ENCODE measurements at regions not wholly inside any gene's neighbourhood (a gene's known extent, or its start where the extent isn't known, plus 50 kb on each side); places are given as distances from the start of the nearest gene placed in this dataset.

GRCh38 chr2:114061566-114062098 is 171.7 kb downstream of the ACTR3 start:
- DNase-seq (ENCODE audit: extremely low read depth in 1 of 11, low read depth in 9 of 11, low spot score in 4 of 11) = no peak

- DNase-seq (ENCODE audit: extremely low read depth in 1 of 11, low read depth in 9 of 11, low spot score in 4 of 11) = no peak
Measured at GRCh38 chr2:114063346-114063745, 173.5 kb downstream of the ACTR3 start.

- no peak for DNase-seq (ENCODE audit: extremely low read depth in 1 of 11, low read depth in 9 of 11, low spot score in 4 of 11)
Measured at GRCh38 chr2:114065731-114066130, 175.8 kb downstream of the ACTR3 start.

GRCh38 chr2:114066186-114066747 is 176.4 kb downstream of the ACTR3 start:
- DNase-seq (ENCODE audit: extremely low read depth in 1 of 11, low read depth in 9 of 11, low spot score in 4 of 11) = no peak

DNA sequence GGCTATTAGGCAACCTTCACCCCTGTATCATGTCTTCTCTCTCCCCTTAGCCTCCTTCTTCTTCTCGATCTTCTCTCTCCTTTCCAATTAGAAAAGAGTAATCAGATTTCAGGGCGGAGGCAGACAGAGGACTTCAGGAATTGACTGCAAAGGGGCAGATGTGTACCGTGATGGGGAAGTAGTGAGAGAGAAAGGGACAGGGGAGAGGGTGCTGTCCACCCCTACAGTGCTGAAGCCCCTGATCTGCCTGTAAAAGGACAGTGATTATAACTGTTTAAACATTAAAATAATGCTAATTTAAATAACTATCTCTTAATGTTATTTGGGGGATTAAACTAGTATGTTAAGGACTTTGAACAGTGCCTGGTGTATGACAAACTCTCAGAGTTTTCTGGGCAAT is 178.5 kb downstream of the ACTR3 start:
- DNase-seq (ENCODE audit: extremely low read depth in 1 of 11, low read depth in 9 of 11, low spot score in 4 of 11) = peak; percentile 6 to 25 (median 15)

- no peak for DNase-seq (ENCODE audit: extremely low read depth in 1 of 11, low read depth in 9 of 11, low spot score in 4 of 11)
Measured at GRCh38 chr2:114076961-114077360, 187.1 kb downstream of the ACTR3 start.

- DNase-seq (ENCODE audit: extremely low read depth in 1 of 11, low read depth in 9 of 11, low spot score in 4 of 11) = no peak
Measured at GRCh38 chr2:114079366-114080004, 189.6 kb downstream of the ACTR3 start.

- DNase-seq (ENCODE audit: extremely low read depth in 1 of 11, low read depth in 9 of 11, low spot score in 4 of 11) = no peak
Measured at GRCh38 chr2:114082731-114083433, 193.0 kb downstream of the ACTR3 start.

DNA sequence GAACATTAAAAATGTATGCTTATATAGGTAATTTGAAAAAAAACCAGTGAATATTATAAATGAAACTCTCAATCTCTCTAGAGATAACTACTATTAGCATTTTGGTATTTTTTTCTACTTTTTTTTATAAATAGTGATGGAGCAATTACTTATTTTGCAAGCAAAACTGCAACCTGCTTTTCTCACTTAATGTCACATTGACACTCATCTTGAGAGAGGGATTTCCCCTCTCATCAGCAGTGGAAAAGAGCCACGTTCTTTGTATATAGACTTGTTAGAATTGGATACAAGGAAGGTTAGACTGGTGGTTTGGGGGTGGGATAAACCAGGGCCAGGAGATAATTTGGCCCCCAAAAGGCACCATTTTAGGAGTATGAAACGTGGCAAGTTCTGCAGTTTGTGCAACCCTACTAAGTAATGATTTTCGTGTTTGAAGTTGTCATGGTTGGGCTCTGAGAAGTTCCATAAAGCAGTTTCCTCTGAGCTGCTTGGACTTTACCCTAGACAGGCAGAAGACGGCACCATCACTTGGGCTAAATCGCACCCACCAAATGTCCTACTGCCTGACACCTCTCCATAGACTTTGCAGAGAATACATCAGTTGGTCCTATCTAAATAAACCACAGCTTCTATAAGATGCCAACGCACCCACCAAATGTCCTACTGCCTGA is 194.0 kb downstream of the ACTR3 start:
- no peak for DNase-seq (ENCODE audit: extremely low read depth in 1 of 11, low read depth in 9 of 11, low spot score in 4 of 11)

DNA sequence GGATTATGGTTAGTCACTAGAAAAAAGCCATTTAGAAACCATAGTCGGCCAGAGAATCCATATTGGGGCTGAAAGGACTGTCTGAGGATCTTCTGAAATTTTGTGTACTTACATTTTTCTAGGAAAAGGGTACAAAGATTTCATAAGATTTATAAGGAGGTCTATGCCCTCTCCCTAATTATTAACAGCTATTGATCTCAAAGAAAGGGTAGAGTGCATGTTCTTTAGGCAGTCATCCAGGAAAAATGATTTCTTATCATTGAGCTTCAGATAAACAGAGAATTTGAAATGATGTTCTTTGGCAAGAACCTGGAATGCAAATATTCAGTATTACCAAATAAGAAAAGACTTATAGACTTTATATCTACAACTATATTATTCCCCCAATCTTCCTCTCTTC is 195.3 kb downstream of the ACTR3 start:
- no peak for DNase-seq (ENCODE audit: extremely low read depth in 1 of 11, low read depth in 9 of 11, low spot score in 4 of 11)

DNA sequence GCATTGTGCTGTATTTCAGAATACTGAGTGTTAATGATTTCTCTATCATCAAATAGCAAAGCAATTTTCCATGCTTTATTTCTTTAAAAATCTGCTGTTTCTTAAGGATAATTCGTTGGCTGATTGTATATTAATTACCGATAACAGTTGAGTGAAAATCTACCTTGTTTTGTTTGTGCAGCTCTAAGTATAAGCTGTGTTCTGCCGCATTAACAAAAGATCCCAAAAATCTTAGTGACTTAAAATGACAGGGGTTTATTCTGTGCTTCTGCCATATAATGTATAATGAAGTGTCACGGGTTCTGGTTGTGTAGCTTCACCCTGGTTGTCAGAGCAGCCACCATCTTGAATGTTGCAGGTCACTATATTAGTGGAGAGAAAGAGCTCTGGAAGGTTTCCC is 196.1 kb downstream of the ACTR3 start:
- DNase-seq (ENCODE audit: extremely low read depth in 1 of 11, low read depth in 9 of 11, low spot score in 4 of 11) = no peak

DNA sequence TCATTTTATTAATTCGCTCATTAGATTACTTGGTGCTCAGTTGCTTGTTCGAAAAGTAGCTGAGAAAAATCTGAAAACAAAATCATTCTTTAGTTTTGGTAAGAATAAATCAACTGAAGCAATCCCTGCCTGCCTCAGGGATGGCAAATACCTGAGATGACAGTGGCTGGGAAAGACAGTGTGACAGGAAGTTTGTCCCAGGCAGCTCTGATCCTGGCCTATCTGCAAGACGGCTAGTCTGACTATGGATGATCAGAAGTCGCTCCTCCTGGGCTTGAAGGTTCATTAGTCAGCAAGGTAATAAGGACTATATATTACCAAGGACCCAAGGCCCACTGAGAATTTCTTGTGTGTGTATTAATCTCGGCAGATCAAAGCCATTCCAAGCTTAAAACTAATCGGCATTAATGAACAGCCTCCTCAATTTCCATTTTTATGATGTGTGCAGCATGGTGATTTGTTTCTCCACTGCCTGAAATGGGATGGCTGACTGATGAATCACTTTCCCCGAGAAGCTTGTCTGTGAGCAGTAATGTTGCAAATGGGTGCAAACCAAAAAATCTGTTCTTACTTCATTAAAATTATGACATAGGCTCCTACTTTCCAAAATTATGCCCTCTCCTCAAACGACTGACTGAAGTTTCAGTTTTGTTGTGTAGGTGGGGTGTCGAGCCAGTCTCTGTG is 199.9 kb downstream of the ACTR3 start:
- DNase-seq (ENCODE audit: extremely low read depth in 1 of 11, low read depth in 9 of 11, low spot score in 4 of 11) = no peak

DNA sequence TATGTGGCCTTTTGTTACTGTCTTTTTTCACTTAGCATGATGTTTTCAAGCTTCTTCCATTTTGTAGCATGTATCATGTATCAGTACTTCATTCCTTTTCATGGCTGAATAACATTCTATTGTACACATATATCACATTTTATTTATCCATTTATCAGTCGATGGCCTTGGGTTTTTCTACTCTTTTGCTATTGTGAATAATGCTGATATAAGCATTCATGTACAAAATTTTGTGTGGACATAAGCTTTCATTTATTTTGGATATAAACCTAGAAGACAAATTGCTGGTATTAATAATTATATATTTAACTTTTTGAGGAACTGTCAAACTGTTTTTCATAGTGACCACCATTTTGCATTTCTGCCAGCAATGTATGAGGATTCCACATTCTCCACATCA is 201.1 kb downstream of the ACTR3 start:
- DNase-seq (ENCODE audit: extremely low read depth in 1 of 11, low read depth in 9 of 11, low spot score in 4 of 11) = no peak

DNA sequence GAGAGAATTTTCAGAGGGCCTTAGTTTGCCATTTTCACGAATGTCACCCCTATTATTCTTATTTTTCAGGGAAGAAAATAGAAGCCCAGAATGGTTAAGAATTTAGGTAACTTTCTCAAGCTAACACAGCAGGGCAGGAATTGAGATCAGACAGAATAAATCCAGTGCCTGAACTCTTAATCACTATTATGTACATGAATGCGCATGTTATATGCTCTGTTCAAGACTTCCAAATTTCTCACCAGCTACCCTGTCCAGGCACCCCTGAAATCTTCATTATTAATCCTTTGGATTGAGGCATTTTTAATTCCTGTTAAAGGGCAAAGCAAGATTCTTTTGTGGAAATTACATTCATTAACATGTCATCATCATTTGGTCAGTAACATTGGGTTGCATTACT is 218.4 kb downstream of the ACTR3 start:
- no peak for DNase-seq (ENCODE audit: extremely low read depth in 1 of 11, low read depth in 9 of 11, low spot score in 4 of 11)

GRCh38 chr2:114108824-114109416 is 219.0 kb downstream of the ACTR3 start:
- peak in 5 of 11 donors; percentile 15 to 27 (median 25) for DNase-seq (ENCODE audit: extremely low read depth in 1 of 11, low read depth in 9 of 11, low spot score in 4 of 11)

- no peak for DNase-seq (ENCODE audit: extremely low read depth in 1 of 11, low read depth in 9 of 11, low spot score in 4 of 11)
Measured at GRCh38 chr2:114111329-114111728, 221.4 kb downstream of the ACTR3 start.

DNA sequence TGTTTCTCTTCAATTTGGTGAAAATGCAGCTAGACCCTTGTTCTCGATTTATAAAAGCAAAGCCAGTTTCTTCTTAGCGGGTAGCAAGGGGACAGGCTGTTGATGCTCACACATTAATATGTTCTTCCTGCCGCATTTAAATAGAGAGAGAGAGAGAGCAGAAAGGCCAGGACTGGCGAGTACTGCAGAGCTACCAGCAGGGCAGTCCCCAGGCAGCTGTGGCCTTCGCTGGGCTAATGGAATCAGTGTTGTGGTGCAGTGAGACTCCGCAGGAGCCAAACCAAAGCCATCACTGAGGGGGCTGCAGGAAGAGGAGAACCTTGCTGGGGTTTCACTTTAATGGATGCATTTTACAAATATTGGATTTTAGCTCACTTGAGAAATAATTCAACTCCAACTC is 223.6 kb downstream of the ACTR3 start:
- no peak for DNase-seq (ENCODE audit: extremely low read depth in 1 of 11, low read depth in 9 of 11, low spot score in 4 of 11)

GRCh38 chr2:114118088-114118487 is 228.2 kb downstream of the ACTR3 start:
- DNase-seq (ENCODE audit: extremely low read depth in 1 of 11, low read depth in 9 of 11, low spot score in 4 of 11) = no peak

- DNase-seq (ENCODE audit: extremely low read depth in 1 of 11, low read depth in 9 of 11, low spot score in 4 of 11) = no peak
Measured at GRCh38 chr2:114119862-114120261, 230.0 kb downstream of the ACTR3 start.

Data from renal cortex interstitium (tissue), 11 donors.